HAP-1 (cell line): ENCODE measurements at regions not wholly inside any gene's neighbourhood (a gene's known extent, or its start where the extent isn't known, plus 50 kb on each side); places are given as distances from the start of the nearest gene placed in this dataset.

Experiments
- DNase-seq, 2 experiments: peaks; one replicate each; pipeline ENCODE4 v3.0.0-alpha.2; 2016 to 2020; ENCODE audit warnings: low spot score in 2 of 2
- H3K27me3 ChIP-seq: fragments of 250-450 bp; sonication (Bioruptor Pico); 2 replicates; pipeline ENCODE4 v1.5.1; 2020; ENCODE audit warnings: low read depth, mild to moderate bottlenecking, moderate library complexity
- H3K36me3 ChIP-seq: fragments of 250-450 bp; sonication (Bioruptor Pico); replicated peaks from 2 replicates; pipeline ENCODE4 v1.5.1; 2020; ENCODE audit warnings: mild to moderate bottlenecking
- H3K4me1 ChIP-seq: fragments of 250-450 bp; sonication (Bioruptor Pico); 2 replicates; pipeline ENCODE4 v1.5.1; 2020; ENCODE audit warnings: mild to moderate bottlenecking
- H3K4me3 ChIP-seq: fragments of 250-450 bp; sonication (Bioruptor Pico); 2 replicates; pipeline ENCODE4 v1.5.1; 2020; ENCODE audit warnings: mild to moderate bottlenecking, moderate library complexity
- H3K9me3 ChIP-seq: fragments of 250-450 bp; sonication (Bioruptor Pico); 2 replicates; pipeline ENCODE4 v1.5.1; 2020; ENCODE audit warnings: mild to moderate bottlenecking, moderate library complexity
- in situ Hi-C: fragments of 300-500 bp; cut with MboI; formaldehyde crosslinking; loops from 3 replicates; pipeline ENCODE4 v1.14.3; 2020; ENCODE audit warnings: low sequenced_read_pairs, inconsistent platforms, mixed read lengths

DNA sequence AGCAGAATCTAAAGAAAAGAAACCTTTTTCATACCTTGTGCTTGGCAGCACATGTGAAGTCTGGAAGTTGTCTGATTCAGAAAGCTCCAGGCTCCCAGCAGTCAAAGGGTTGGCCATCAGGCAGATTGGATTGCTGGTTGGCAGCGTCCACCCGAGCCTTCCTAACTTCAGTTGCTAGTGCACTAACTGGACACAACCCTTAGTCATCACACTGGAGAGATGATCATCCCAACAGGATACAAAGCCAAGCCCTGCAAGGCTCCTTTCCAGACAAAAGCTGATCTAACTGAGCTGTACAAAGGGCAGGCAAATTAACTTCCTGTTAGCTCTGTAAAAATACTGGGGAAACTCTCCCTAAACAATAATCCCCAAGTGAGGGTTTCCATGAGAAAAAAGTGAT, 185.6 kb downstream of the SNX18 start:
- no peak for DNase-seq
- Histone ChIP-seq H3K36me3 (no peaks in the 10 kb centered on the region), H3K27me3 (no peaks in the 10 kb centered on the region), H3K9me3 (no peaks in the 10 kb centered on the region), H3K4me1 (no peaks in the 10 kb centered on the region), H3K4me3 (no peak overlapping the region)
- in situ Hi-C loops, result no loop called here

DNA sequence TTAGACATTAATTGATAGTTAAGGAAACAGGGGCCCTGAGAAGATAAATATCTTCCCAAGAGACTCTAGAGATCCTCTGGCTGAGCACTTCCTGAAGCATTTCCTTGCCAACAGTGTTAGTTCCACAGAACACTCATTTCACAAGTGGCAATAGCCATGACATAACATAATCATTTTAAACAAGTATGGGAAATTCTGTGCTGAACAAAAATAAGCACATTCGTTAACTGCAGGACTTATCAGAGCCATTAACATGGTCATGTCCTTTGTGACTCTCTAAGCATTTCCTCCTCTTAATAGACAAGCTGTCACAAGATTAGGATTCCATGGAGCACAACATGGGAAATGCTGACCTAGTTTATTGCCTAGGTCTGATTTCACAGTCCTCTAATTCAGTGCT, 184.9 kb downstream of the SNX18 start:
- DNase-seq, result no peak
- Histone ChIP-seq H3K36me3 (no peaks in the 10 kb centered on the region), H3K9me3 (no peaks in the 10 kb centered on the region), H3K4me3 (no peak overlapping the region), H3K4me1 (no peaks in the 10 kb centered on the region), H3K27me3 (no peaks in the 10 kb centered on the region)
- in situ Hi-C loops, result no loop called here

DNA sequence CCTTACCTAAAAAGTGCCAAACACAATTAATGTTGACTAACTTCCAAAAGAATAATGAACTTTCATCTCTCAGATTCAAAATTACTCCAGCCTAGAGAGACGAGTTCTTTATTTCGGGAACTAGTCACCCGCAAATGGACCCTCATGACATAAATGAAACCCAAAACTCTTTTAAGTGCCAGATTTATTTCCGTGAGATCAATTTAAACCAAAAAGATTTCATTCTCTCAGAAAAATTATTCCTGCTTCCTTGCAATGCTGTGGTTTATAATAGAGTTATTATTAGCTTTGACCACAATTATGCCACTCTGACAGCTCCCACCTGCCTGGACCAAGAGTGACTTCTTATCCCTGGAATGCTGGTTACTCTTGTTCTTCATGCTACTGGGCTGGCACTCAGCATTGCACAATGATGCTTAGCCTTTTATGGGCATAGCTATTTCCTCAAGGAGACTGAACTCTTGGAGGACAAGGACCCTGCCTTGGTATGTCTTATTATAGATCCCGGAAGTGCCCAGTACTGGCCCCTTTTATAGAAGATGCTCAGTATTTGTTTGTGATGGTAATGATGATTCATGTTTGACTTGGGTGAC, 183.5 kb downstream of the SNX18 start:
- Histone ChIP-seq H3K36me3 (no peaks in the 10 kb centered on the region), H3K27me3 (no peaks in the 10 kb centered on the region), H3K4me3 (no peak overlapping the region), H3K9me3 (no peaks in the 10 kb centered on the region), H3K4me1 (no peaks in the 10 kb centered on the region)
- DNase-seq, result no peak
- in situ Hi-C loops, result no loop called here

DNA sequence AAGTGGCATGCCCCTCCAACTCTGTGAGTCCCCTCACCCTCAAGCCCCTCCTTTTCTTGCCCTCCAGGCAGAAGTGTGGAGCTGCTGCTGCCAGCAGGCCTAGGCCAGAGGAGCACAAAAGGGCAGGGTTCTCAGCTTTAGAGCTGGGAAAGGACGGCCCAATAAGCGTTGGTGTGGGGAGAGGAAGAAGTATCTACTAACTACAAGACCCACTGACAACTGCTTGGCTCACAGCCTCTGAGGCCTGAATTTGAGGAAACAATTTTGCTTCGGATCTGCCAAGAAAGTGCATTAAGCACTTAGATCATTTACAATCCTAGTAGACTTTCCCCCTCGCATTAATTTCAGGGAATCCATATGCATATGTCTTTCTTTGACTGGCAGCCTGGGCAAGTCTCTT, 179.4 kb downstream of the SNX18 start:
- in situ Hi-C loops, result no loop called here
- no peak for DNase-seq
- Histone ChIP-seq H3K27me3 (no peaks in the 10 kb centered on the region), H3K9me3 (no peaks in the 10 kb centered on the region), H3K36me3 (no peaks in the 10 kb centered on the region), H3K4me3 (no peak overlapping the region), H3K4me1 (no peaks in the 10 kb centered on the region)

DNA sequence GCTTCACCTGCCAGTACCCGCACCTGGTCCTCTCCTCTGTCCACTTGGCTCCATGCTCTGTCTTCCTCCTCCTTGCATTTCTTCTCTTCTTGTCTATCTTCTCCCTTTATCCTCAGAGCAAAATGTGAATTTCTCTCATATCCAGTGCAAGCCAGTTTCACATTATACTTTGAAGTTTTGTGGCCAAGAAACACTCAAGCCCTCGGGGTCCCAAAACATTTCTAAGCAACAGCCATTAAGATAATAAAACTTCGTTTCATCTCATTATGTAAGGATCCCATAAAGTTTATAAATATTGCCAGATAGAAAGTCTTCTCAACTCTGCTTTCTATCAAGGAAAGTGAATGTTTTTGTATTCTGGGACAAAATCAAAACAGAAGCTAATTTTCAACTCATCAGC, 178.8 kb downstream of the SNX18 start:
- H3K9me3 ChIP-seq, result no peaks in the 10 kb centered on the region
- H3K36me3 ChIP-seq, result no peaks in the 10 kb centered on the region
- no peaks in the 10 kb centered on the region for H3K4me1 ChIP-seq
- H3K4me3 ChIP-seq, result no peak overlapping the region
- H3K27me3 ChIP-seq, result no peaks in the 10 kb centered on the region
- no peak for DNase-seq
- in situ Hi-C loops, result no loop called here

DNA sequence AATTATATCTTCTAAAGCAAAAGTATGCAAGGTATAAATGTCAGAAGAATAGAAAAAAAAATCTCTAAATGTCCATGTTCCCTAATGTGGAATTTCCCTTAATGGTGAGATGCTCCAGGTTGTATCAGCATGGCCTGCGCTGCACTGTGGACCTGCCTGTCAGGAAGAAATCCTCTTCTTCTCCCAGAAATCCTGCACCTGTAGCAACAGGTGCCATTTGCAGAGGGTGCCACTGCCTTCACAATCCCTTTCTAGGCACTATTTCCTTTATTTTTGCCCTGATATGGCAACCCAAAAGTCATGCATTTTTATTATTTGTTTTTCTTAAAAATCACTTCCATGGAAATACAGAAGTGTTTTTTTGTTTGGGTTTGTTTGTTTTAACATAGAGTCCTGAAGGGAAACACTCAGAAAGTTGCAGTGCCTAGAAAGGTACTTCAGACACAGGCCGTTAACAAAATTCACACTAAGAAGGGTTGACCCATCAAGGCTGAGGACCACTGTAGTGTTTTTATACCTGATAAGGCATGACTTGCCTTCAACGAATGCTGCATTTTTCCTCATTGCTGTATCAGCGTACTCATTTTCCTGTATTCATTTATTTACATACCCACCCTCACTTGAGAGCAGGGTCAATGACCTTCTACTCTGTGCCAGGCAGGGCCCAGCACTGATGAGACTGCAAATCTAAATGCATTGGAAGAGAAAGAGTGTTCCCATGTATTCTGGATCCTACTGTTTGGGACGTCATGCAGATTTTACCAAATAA, 177.8 kb downstream of the SNX18 start:
- Histone ChIP-seq H3K27me3 (no peaks in the 10 kb centered on the region), H3K4me1 (no peaks in the 10 kb centered on the region), H3K36me3 (no peaks in the 10 kb centered on the region), H3K9me3 (no peaks in the 10 kb centered on the region), H3K4me3 (no peak overlapping the region)
- DNase-seq, result no peak
- in situ Hi-C loops, result no loop called here

DNA sequence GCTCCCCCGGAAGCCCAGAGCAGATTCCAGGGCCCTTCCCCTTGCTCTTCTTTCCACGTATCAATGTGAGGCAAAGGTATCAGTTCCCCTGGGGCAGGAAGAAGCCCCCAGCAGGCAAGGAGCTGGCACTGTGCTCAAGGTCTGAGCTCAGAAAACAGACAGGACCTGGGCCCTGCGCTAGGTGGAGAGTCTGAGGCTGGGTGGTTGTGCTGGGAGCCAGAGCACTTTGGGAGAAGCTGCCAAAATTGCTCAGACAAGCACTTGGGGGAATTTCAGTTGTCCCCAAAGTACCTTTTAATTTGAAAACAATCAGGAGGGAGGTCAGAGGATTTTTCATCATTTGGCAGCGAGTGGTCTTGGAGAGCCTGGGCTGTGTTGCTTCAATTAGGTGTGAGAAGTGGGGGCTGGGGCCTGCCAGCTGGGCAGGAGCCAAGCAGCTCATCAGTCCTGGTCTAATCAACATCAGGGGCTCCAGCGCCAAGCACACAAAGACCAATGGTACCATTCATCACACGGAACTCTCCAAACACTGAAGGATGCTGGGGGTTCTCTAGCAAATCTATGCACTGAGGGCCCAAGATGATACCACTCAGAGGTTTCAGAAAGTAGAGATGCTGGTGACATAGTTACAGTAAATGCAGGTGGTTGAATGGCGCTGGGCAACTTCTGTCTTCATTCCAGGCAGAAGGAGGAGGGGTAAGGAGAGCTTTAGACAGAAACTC, 176.5 kb downstream of the SNX18 start:
- DNase-seq, result no peak

DNA sequence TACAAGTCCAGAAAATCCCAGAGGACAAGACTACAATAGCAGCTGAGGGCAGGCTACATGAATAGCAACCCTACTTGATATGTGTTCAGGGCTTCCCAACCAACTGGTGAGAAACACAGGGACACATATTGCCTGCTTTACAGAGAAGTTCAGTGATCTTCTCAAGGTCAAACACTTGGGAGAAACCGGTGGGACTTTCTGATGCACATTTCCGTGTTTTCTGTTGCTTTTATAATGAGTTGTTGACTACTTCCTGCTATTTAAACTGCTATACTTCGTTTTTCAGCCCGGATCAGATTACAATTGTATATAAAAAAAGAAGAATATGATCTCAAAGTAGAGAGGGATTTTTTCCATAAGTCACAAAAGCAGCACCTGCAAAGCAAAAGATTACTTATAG, 175.1 kb downstream of the SNX18 start:
- Histone ChIP-seq H3K36me3 (no peaks in the 10 kb centered on the region), H3K27me3 (no peaks in the 10 kb centered on the region), H3K4me1 (no peaks in the 10 kb centered on the region), H3K4me3 (no peak overlapping the region), H3K9me3 (no peaks in the 10 kb centered on the region)
- in situ Hi-C loops, result no loop called here
- no peak for DNase-seq

More for the DNA sequence above, 176.5 kb downstream of the SNX18 start:
- Histone ChIP-seq H3K9me3 (no peaks in the 10 kb centered on the region), H3K27me3 (no peaks in the 10 kb centered on the region), H3K4me1 (no peaks in the 10 kb centered on the region), H3K4me3 (no peak overlapping the region), H3K36me3 (no peaks in the 10 kb centered on the region)
- in situ Hi-C loops, result no loop called here

DNA sequence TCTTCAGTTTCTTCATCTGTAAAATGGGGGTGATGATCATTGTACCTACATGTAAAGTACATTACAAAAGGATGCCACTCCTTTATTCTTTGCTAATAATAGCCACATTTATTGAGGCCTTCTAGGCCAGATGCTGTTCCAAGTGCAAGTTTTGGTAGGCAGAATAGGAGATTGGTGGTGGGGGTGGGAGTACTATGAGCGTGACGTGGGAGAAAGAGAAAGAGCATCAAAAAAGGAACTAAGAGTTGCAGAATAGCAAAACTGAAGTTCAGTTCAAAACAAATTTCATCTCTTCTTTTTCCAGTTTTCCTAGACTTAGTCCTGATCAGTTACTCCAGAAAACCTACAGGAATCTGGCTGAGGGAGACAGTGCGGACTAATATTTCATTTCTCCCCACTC, 174.1 kb downstream of the SNX18 start:
- Histone ChIP-seq H3K4me3 (no peak overlapping the region), H3K9me3 (no peaks in the 10 kb centered on the region), H3K4me1 (no peaks in the 10 kb centered on the region), H3K36me3 (no peaks in the 10 kb centered on the region), H3K27me3 (no peaks in the 10 kb centered on the region)
- in situ Hi-C loops, result no loop called here
- DNase-seq, result no peak

DNA sequence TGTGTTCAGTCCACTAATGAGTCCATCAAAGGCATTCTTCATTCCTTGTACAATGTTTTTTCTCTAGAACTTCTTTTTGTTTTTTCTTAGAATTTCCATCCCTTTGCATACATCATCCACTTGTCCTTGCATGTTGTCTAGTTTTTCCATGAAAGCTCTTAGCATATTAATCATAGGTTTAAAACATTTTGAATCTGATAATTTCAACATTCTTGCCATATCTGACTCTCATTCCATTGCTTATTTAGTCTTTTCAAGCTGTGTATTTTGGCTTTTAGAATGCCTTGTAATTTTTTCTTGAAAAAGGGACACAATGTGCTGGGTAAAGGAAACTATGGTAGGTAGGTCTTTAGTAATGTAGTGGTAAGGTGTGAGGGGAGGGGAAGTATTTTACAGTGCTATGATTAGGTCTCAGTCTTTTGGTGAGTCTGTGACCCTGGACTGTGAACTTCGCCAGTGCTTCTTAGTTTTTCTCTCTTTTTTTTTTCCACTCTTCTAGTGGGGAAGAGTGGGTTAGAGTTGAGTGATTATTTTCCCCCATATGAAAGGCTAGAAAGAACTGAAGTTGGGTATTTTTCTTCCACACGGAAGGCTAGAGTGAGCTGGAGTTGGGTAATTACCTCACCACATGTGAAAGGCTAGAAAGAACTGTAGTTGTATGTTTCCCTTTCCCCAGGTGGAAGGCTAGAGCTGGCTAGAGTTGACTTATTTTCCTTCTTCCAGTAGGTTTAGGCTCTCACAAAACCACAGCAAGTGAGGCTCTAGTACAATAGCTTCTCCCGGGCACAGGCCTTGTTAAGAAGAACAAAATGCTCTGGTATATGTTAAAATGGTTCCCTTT, 172.1 kb downstream of the SNX18 start:
- no peak for DNase-seq
- no peaks in the 10 kb centered on the region for H3K36me3 ChIP-seq
- no peaks in the 10 kb centered on the region for H3K4me1 ChIP-seq
- H3K27me3 ChIP-seq, result no peaks in the 10 kb centered on the region
- H3K9me3 ChIP-seq, result no peaks in the 10 kb centered on the region
- H3K4me3 ChIP-seq, result no peak overlapping the region
- in situ Hi-C loops, result no loop called here

DNA sequence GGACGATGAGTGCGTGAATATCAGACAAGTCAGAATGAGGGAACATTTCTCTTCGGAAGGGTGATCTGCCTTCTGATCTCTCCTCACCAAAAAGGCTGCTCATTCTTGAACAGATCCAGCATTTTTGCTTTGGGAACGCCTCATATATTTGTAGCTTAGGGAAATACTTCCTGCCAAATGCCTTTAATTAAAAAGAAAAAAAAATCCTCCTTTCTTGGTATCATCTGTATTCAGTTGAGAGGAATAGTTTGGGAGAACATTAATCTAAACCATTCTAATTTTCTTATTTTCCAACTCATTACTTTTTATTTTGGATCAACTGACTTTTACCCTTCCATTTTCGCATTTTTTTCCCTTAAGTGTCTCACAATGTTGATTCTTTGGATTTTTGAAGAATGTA, 163.4 kb downstream of the SNX18 start:
- H3K27me3 ChIP-seq, result no peaks in the 10 kb centered on the region
- no peak for DNase-seq
- no peaks in the 10 kb centered on the region for H3K36me3 ChIP-seq
- H3K9me3 ChIP-seq, result no peaks in the 10 kb centered on the region
- no peaks in the 10 kb centered on the region for H3K4me1 ChIP-seq
- in situ Hi-C loops, result no loop called here
- no peak overlapping the region for H3K4me3 ChIP-seq

DNA sequence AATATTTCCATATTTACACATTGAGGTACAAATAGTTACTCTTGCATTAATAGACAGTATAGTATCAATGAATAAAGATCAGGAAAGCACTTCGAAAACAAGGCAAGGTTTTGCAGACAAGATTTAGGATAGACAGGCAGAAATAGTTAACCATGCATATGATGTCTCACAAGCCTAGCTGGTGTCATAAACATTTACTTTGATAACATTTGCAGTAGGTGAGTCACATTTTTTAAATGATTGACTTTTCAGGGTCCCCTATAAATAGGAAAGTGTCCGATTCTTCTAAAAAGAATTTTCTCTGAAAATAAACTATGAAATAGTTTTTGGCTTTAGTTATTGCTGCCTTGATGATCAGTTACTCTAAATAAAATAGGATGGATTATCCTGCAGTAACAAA, 162.1 kb downstream of the SNX18 start:
- DNase-seq, result no peak
- no peaks in the 10 kb centered on the region for H3K27me3 ChIP-seq
- H3K9me3 ChIP-seq, result no peaks in the 10 kb centered on the region

DNA sequence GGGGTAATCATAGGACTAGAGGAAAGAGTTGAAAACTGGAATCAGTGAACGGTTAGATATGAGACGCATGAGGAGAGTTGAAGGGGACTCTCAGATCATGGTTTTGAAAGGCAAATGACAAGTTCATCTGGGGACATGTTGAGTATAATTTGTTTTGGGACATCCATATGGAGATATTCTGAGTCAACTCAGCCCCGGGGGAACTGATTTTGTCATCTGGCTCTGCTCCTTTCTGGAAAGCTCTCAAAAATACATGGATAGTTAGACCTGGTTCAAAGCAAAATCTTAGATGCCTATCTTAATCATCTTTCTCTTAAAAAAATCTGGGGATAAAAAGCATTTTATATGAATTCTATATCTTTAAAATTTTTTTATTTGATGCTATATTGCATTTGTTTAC, 161.2 kb downstream of the SNX18 start:
- Histone ChIP-seq H3K9me3 (no peaks in the 10 kb centered on the region), H3K36me3 (no peaks in the 10 kb centered on the region), H3K4me3 (no peak overlapping the region), H3K4me1 (no peaks in the 10 kb centered on the region), H3K27me3 (no peaks in the 10 kb centered on the region)
- in situ Hi-C loops, result no loop called here
- DNase-seq, result no peak

More for the DNA sequence above, 162.1 kb downstream of the SNX18 start:
- in situ Hi-C loops, result no loop called here
- Histone ChIP-seq H3K36me3 (no peaks in the 10 kb centered on the region), H3K4me1 (no peaks in the 10 kb centered on the region), H3K4me3 (no peak overlapping the region)
